Keratinocyte (primary cell): ENCODE measurements at regions not wholly inside any gene's neighbourhood (a gene's known extent, or its start where the extent isn't known, plus 50 kb on each side); places are given as distances from the start of the nearest gene placed in this dataset.

Source experiments
- DNase-seq: peaks from one replicate; pipeline ENCODE4 v3.0.0-alpha.2; 2011; ENCODE audit warnings: low read depth, missing footprints, low spot score
- FAIRE-seq: peaks from 2 replicates; lab custom pipeline; 2011; peaks lifted over from hg19 to GRCh38; lab: Jason Lieb, UNC
- H2AFZ ChIP-seq: 2 replicates; pipeline ENCODE4 v1.6.0; 2012; ENCODE audit warnings: low read length, control low read depth, inconsistent platforms; ENCODE audit not compliant: control insufficient read depth
- H3K27ac ChIP-seq: 2 replicates; pipeline ENCODE4 v1.5.1; 2011; ENCODE audit warnings: low read length; ENCODE audit not compliant: control insufficient read depth, insufficient read depth
- H3K27me3 ChIP-seq: 3 replicates; pipeline ENCODE4 v1.6.0; 2011; ENCODE audit warnings: low read length; ENCODE audit not compliant: control insufficient read depth, insufficient read depth; ENCODE audit errors: extremely low read depth
- H3K36me3 ChIP-seq, 2 experiments: 2 replicates in 1 of 2; 3 replicates in 1 of 2; pipeline ENCODE4 v1.5.1; 2011; ENCODE audit warnings: low read length in 2 of 2, mild to moderate bottlenecking in 1 of 2; ENCODE audit not compliant: control insufficient read depth in 2 of 2, insufficient read depth in 2 of 2; ENCODE audit errors: extremely low read depth in 1 of 2
- H3K4me1 ChIP-seq: 3 replicates; pipeline ENCODE4 v1.5.1; 2011; ENCODE audit warnings: low read length; ENCODE audit not compliant: control insufficient read depth, insufficient read depth; ENCODE audit errors: extremely low read depth
- H3K4me2 ChIP-seq: 3 replicates; pipeline ENCODE4 v1.6.0; 2011; ENCODE audit warnings: low read depth, low read length; ENCODE audit not compliant: control insufficient read depth, insufficient read depth; ENCODE audit errors: extremely low read depth
- H3K4me3 ChIP-seq, 3 experiments: fragments of 200-600 bp in 1 of 3; sonication (generic) in 1 of 3; 2 replicates in 2 of 3; 3 replicates in 1 of 3; pipeline ENCODE4 v1.5.1; 2011 to 2016; ENCODE audit warnings: low read length in 3 of 3, mild to moderate bottlenecking in 3 of 3, control low read depth in 2 of 3, inconsistent platforms in 1 of 3, low read depth in 1 of 3, mixed read lengths in 1 of 3, mixed run types in 1 of 3, moderate library complexity in 1 of 3; ENCODE audit not compliant: control insufficient read depth in 2 of 3, insufficient read depth in 2 of 3; ENCODE audit errors: extremely low read depth in 1 of 3
- H3K79me2 ChIP-seq: 2 replicates; pipeline ENCODE4 v1.6.0; 2012; ENCODE audit warnings: low read length; ENCODE audit not compliant: control insufficient read depth, insufficient read depth
- H3K9ac ChIP-seq: 3 replicates; pipeline ENCODE4 v1.6.0; 2011; ENCODE audit warnings: low read length; ENCODE audit not compliant: control insufficient read depth, insufficient read depth; ENCODE audit errors: extremely low read depth
- H3K9me1 ChIP-seq: 3 replicates; pipeline ENCODE4 v1.6.0; 2011; ENCODE audit warnings: low read length; ENCODE audit not compliant: control insufficient read depth, insufficient read depth; ENCODE audit errors: extremely low read depth
- H3K9me3 ChIP-seq: 2 replicates; pipeline ENCODE4 v1.5.1; 2012; ENCODE audit warnings: low read depth, low read length; ENCODE audit not compliant: control insufficient read depth
- H4K20me1 ChIP-seq: 3 replicates; pipeline ENCODE4 v1.6.0; 2011; ENCODE audit warnings: low read length; ENCODE audit not compliant: control insufficient read depth, insufficient read depth; ENCODE audit errors: extremely low read depth
- CTCF ChIP-seq, 3 experiments: IDR thresholded peaks in 1 of 3; conservative IDR thresholded peaks in 1 of 3; optimal IDR thresholded peaks in 1 of 3; 2 replicates in 2 of 3; 3 replicates in 1 of 3; pipeline versions ENCODE3 to v1.5.1; 2011; ENCODE audit warnings: low read length in 3 of 3, mild to moderate bottlenecking in 3 of 3, moderate library complexity in 2 of 3, control low read depth in 1 of 3, inconsistent platforms in 1 of 3; ENCODE audit not compliant: insufficient read depth in 2 of 3; ENCODE audit errors: extremely low read depth in 1 of 3
- EZH2 ChIP-seq: IDR thresholded peaks from one replicate; pipeline ENCODE4 v1.6.1; 2012; ENCODE audit warnings: inconsistent platforms, mild to moderate bottlenecking, low read length, moderate library complexity
- dilution Hi-C: fragments of 300-500 bp; cut with MboI; formaldehyde crosslinking; loops from one replicate; pipeline ENCODE4 v1.7.0; 2020; ENCODE audit warnings: low sequenced_read_pairs; ENCODE audit not compliant: extremely low pct_ligation_motif_present

- no peaks in the 10 kb centered on the region for H3K9me3 ChIP-seq
- no peak for FAIRE-seq
- H3K9ac ChIP-seq: no peak overlapping the region
- H2AFZ ChIP-seq: no peak overlapping the region
- no peaks in the 10 kb centered on the region for H3K27me3 ChIP-seq
- no peak overlapping the region for H3K4me2 ChIP-seq
- no peak for TF ChIP-seq CTCF (optimal IDR thresholded peaks at IDR 0.05 in 1 of 3, IDR thresholded peaks at IDR 0.05 in 1 of 3, conservative IDR thresholded peaks at IDR 0.05 in 1 of 3; ENCODE audit: extremely low read depth in 1 of 3, insufficient read depth in 2 of 3, low read length in 3 of 3)
- TF ChIP-seq EZH2: no peak
- H4K20me1 ChIP-seq: no peaks in the 10 kb centered on the region
- no peaks in the 10 kb centered on the region for H3K9me1 ChIP-seq
- H3K4me1 ChIP-seq: no peaks in the 10 kb centered on the region
- H3K79me2 ChIP-seq: no peaks in the 10 kb centered on the region
- DNase-seq: no peak
- no peak overlapping the region for H3K27ac ChIP-seq
- dilution Hi-C loops: no loop called here
- H3K4me3 ChIP-seq: no peak overlapping the region
- H3K36me3 ChIP-seq: no peaks in the 10 kb centered on the region
These were observed 975.1 kb upstream of the GYPC start for GRCh38 chr2:125680809-125681208.

- Histone ChIP-seq H3K27ac (no peak overlapping the region), H2AFZ (no peak overlapping the region), H3K4me2 (no peak overlapping the region), H3K79me2 (no peaks in the 10 kb centered on the region), H4K20me1 (no peaks in the 10 kb centered on the region), H3K4me3 (no peak overlapping the region), H3K9me1 (no peaks in the 10 kb centered on the region), H3K9me3 (no peaks in the 10 kb centered on the region), H3K9ac (no peak overlapping the region), H3K4me1 (no peaks in the 10 kb centered on the region), H3K27me3 (no peaks in the 10 kb centered on the region), H3K36me3 (no peaks in the 10 kb centered on the region)
- FAIRE-seq (no peak), DNase-seq (no peak)
- TF ChIP-seq CTCF (optimal IDR thresholded peaks at IDR 0.05 in 1 of 3, IDR thresholded peaks at IDR 0.05 in 1 of 3, conservative IDR thresholded peaks at IDR 0.05 in 1 of 3; ENCODE audit: extremely low read depth in 1 of 3, insufficient read depth in 2 of 3, low read length in 3 of 3): no peak
- TF ChIP-seq EZH2: no peak
- dilution Hi-C loops: no loop called here
These were observed 974.4 kb upstream of the GYPC start for GRCh38 chr2:125681576-125681975.
